Stimulated activated CD4-positive, alpha-beta T cell treated with anti-CD3 and anti-CD28 coated beads, Interleukin-1b, Interleukin-23, amount 100 ng/mL, for 48 hours (primary cell): ENCODE measurements at regions not wholly inside any gene's neighbourhood (a gene's known extent, or its start where the extent isn't known, plus 50 kb on each side); places are given as distances from the start of the nearest gene placed in this dataset.

ENCODE experiments used
- DNase-seq: peaks from one replicate; pipeline ENCODE4 v3.0.0-alpha.2; 2020

DNA sequence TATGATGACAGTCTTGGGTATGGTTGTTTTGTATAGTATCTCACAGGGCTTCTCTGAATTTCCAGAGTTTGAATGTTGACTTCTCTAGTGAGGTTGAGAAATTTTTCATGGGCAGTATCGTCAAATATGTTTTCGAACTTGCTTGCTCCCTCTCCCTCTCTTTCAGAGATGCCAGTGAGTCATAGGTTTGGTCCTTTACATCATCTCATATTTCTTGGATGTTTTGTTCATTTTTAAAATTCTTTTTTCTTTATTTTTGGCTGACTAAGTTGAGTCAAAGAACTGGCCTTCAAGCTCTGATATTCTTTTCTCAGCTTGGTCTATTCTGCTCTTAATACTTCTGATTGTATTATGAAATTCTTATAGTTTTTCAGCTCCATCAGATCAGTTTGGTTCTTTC, 282.3 kb upstream of the NECTIN3 start:
- no peak for DNase-seq

DNA sequence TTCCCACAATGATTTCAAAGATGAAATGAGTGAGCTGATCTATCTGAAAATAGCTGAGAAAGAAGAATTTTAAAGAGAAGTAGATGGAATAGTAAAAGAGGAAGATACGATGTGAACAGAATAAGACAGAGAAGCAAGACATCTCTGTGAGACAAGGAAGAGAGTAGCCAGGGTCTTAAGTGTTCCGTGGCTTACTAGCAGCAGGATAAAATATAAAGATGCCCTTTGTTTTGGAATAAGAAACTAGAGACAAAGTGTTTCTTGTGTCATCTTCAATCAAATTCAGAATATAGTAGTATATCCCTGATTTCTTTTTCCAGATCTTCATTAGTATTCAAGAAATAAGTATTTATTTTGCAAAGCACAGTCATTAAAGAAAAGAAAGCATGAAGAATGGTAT, 281.0 kb upstream of the NECTIN3 start:
- DNase-seq = no peak

DNA sequence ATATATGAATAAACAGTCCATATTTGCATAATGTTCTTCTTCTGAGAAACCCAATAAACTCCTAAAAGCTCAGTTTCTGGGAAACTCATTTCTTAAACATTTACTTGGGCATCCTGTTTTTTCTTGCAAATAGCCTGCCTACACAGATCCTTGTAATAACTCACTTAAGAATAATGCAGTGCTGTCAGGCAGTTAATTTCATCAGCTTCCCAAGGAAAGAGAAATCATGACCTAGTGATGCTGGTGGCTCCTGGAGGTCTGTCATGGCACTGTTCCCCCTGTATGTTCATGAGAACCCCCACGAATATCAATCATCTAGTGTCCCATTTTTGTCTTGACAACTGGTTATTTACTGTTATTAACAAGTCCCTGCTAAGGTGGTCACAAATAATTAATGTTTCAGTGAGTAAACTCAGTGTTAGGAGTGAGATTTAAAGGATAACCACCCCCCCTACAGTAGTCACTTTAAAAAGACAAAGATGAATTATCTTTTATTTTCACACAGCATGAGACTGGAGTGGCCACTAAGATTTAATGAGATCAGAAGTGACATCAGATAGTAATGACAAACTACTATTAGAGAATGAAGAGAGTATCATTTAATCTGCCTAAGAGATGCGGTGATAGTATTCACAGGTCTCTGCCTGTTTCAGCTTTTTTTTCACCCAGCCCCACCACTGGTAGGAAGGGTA, 279.5 kb upstream of the NECTIN3 start:
- no peak for DNase-seq

DNA sequence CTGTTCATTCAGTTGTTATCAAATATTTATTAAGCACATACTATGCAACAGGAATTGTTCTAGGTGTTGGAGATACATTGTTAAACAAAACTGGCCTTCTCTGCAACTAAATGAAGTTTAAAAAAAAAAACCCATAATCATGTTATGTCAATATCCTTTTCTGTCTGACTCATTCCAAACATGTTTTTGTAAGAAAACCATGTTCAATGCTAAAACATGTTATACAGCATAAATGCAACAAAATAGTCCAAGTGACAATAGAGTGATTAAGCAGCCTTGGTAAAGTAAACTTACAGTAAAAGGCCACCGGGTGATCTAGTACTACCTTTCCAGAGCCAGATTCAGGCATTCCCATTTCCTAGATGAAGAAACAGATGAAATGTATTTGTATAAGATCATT, 278.0 kb upstream of the NECTIN3 start:
- DNase-seq = no peak

DNA sequence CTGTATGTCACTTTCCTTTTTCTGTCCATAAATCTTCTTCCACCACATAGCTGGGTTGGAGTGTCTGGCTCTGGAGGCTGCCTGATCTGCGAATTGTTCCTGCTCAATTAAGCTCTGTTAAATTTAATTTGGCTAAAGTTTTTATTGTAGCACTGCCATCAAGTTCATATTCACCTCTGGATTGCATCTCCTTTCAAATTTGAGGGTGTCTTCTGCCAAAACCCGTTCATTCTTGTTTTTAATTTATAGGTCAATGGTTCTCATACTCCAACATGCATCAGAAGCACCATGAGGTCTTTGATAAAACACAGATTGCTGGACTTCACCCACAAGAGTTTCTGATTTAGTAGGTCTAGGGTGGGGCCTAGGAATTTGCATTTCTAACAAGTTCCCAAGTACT, 276.5 kb upstream of the NECTIN3 start:
- no peak for DNase-seq

DNA sequence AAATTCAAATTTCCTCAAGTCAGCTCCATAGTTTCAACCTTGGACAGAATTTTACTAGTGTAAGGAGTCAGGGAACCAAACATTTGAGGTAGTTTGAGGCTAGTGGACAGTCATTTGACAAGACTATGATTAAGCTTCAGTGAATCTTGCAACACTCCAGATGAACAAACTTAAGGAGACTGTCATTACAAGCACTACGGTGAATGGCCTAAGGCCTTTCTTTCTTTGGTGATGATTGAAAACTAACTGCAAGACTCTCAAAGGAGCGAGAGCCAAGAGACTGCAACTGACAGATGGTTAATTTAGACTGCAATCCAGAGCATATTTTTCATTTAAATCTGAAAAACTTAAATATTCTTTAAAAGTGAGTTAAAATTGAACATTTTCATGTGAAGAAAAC, 272.3 kb upstream of the NECTIN3 start:
- DNase-seq = no peak

DNA sequence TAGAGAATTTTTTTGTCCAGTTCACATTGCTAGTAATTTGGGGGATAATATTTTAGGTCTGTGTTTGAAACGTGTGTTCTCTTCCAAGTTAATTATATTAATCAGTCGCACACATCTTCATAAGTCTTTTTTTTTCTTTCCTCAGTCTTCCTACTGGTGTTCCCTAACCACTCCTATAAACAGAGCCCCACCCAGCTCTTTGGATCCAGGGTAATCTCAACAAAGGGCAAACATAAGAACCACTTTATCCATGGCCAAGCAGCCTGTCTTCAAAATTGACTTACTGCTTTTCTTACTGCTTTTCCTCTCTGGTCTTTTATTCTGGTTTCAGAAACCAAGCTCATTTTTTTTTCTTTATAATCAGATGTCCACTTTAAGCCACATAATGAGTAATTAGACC, 266.8 kb upstream of the NECTIN3 start:
- no peak for DNase-seq

DNA sequence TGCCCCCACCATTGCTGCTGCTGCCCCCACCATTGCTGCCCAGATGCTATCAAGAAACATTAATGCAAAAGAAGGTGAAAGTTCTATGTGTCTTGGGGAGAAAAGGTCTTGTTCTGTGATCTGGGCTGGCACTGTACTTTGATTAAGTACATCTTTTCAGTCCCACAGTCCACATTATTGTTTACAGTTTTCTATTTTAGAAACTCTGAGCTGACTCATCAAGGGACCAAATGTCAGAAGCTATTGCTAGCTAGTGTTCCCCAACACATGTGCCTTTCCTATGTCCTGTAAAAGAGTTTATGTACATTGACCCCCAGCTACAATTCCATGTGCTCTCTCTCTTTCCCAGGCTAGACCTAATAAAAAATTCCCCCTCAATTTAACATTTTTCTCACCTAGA, 264.7 kb upstream of the NECTIN3 start:
- DNase-seq = no peak

DNA sequence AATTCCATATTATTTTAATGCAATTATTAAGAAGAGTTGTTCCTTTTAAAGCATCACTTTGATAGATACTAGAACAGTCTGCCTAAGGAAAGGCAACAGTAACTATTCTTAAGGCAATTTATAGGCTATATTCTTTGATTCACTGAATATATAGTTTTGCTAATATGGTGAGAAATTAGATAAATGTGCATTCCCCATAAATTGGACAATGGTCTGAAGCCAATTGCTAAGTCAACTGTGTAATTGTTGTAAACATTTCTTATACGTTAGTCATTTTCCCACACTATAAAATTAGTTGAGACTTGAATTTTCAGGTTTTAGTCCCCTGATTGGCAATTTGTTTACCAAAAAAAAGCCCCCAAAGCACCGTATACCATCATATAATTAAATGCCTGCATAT, 263.0 kb upstream of the NECTIN3 start:
- no peak for DNase-seq

DNA sequence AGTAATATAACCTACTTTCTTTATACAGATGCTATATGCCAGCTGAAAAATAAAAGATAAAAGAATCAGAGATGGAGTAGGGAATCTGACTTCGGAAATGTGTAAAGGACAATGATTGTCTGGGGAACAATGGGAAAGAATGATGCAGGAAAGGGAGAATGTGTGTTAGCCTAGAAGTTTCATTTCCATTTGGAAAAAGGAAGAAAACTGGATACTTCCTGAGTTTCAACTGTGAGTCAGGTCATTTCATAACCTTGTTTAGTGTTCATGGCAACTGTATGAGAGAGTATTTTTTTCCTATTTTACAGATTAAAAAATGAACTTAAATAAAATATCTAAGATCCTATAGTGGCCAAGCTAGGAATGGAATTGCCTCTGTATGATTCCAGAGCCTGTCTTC, 261.3 kb upstream of the NECTIN3 start:
- DNase-seq = no peak

DNA sequence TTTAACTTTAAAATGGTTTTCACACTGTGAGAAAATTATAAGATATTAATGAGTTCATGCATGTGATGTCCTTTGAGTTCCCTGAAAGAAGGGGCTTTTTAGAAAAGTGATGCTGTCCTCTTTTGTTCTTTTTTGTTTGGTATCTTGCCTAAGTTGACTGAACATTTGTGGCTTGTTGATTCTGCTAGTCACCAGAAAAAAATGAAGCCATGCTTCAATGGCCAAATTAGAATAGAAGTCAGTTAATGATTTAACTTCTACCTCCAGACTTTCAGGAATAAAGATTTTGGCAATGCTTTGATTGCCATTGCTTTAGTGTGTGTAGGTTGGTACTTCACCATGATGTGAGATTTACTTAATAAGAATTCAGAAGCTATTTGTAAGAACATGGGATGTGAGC, 260.6 kb upstream of the NECTIN3 start:
- no peak for DNase-seq

DNA sequence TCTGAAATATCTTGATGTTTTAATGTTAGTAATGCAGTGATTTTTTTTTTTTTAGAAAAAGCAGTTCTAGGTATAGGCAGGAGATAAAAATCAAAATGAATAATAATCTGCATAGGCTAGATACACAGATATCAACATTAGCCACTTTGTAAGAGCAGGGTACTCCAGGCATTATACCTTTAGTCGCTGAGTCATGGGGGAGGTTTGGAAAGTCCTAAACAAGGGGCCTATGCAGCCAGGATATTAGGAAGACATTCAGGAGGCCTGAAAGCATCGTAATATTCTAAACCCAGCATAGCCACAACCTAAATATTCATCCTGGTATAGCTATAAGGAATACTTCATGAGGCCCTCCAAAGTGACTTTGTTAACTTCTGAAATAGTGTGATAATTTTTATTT, 258.1 kb upstream of the NECTIN3 start:
- DNase-seq = no peak

DNA sequence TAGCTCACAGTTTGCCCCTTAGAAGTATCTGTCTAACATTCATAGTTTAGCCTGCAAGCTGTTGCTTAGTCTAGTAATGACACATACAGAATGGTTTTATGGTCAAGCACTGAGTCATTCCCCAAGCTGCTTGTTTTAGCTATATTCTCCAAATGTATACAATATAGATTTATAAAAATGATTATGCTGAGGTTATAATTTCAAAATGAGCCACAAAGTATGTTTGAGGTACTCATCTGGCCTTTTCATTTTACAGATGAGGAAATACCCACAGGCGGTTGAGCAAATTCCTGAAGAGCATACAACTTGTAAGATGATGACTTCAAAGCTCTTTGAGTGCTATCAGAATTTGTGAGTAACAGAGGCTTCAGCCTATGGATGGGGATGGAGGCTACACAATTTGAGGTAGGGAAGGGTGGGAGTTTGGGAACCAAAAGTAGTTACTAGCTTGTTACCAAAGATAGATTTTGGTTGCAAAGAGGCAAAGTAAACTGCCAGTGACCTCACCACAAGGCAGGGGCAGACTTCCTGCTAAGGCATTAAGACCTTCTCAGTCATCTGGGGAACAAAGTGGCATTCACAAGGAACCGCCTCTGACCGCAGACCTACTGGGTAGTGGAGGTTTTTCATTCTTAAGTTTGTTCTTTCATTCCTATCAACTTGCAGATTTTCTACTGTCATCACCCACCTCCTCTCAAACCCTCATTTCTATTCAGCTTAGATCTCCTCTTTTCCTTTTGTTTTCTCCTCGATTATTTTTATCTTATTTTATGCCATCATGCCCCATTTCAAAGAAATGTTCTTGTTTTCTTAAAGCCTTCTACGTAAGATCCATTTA, 257.2 kb upstream of the NECTIN3 start:
- peak; percentile 28 for DNase-seq

DNA sequence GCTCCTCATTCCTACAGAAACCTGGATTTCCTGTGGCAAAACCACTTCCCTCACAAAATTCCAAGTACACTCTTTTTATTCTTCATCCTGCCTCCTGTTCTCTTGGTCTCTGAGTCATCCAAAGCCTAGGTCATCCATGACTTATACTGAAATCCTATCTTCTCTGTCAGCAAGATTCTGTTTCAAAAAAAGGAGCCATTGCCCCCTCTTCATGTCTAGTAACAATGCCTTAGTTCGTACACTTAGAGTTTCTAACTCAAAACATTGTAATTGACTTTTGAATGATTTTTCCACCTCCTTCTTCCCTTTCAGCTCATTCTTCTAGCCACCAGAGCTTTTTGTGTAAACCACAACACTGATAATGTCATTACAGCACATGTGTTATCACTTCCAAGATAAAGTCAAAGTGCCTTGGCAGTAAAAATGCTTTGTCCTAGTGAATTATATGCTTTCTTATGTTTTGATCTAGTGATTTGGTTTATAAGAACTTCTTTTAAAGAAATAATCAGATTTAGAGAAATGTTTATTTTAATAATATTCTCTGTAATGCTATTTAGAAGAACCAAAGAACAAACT, 256.5 kb upstream of the NECTIN3 start:
- no peak for DNase-seq

DNA sequence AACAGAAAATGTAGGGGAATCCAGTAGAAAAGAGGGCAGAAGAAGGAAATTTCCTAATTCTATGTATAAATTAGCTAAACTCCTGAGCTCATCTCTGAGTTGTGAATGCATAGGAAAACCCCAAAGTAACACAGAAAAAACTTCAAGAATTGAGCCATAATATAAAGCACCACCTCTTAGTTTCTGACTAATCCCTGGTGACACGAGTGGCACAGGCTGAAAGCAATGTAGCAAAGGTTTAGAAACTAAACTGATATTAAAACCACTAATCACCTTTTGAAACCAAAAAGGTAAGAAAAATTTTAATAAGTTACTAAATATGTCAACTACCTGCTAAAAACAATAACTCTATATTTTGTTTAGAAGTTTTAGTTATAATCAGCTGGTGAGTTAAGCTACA, 255.6 kb upstream of the NECTIN3 start:
- no peak for DNase-seq

DNA sequence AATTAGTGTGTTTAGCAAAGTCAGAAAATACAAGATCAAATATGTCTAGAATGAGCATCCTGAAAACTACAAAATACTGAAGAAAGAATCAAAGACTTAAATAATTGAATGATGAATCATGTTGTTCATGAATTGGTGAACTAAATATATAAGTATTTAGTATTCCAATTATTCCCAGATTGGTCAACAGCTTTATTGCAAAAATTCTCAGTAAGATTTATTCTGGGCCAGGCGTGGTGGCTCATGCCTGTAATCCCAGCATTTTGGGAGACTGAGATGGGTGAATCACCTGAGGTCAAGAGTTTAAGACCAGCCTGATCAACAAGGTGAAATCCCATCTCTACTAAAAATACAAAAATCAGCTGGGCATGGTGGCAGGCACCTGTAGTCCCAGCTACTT, 250.0 kb upstream of the NECTIN3 start:
- no peak for DNase-seq

DNA sequence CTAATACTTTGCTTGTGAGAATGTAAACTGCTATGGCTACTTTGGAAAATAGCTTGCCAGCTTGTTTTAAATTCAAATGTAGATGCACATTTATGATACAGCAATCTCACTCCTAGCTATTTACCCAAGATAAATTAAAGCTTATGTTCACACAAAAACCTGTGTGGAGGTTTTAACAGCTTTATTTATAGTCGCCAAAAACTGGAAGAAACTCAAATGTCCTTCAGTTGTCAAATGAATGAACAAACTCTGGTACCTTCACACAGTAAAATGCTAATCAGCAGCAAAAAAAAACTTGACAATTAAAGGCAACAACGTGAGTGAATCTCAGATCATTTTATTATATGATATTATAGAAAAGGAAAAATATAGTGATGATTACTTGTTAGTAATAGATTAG, 248.6 kb upstream of the NECTIN3 start:
- DNase-seq = no peak

DNA sequence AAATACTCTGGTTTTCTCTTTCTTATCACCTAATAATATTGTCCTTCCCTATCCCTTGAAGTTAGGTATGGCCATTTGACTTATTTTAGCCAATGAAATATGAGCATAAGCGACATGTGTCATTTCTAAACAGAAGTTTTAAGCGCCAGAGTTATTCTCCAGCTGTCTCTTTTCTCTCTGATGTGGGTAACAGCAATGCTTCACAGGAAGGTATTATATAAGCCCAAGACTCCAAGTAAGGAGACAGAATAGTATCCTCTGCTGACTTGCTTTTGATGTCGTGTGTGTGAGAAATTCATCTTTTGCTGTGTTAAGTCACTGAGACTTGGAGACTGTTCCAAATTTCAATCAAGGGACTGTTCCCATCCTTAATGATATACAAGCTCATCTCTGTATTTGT, 224.6 kb upstream of the NECTIN3 start:
- DNase-seq = no peak

DNA sequence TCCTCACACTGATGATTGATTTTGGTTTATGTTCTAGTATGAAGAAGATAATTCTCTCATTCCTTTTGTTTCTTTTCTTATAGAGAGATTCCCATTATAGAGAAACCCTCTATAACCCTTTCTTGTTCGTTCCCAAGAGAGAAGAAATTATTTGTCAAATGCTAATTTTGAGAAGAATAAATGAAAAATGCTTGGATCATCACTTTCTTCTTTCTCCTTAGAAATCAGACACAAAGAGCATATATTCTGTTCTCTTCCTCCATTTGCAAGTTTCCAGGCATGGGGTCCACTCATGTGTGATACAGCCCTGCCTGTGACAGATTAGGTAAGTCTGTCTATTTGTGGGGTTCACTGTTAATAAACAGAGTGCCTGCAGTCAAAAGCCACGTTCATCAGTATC, 222.6 kb upstream of the NECTIN3 start:
- DNase-seq = no peak

DNA sequence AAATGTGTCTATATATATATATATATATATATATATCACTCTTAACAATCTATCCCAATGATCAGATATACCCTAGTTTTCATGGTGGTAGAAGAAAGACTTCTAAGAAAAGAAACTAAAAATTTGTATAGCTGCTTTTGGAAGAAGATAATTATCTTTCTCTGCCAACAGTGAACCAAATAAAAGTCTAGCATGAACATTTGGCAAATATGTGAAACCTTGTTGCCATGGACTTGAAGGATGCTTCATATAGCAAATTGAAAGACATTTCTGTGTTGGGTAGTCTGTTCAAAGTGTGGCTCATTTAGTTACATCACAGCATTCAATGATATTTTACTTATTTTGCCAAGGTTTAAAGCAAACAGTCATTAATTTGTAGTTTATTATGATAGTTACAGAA, 219.9 kb upstream of the NECTIN3 start:
- DNase-seq = no peak

DNA sequence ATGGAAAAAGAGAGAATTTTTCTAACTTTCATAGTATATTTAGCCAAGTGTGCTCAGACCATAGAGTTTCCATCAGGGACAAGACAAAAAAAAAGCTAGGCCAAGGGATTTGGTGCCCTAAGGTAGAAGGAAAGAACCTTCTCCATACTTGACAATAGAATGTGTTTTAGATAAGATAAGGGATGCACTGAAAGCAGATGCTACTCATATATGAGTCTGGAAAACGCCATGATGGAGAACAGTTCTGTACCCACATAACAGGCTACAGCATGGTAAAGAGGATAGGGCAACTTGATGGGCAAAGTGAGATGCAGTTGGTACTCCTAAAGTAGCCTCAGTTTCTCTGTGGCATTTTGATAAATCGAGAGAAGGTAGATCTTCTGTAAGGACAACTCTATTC, 216.4 kb upstream of the NECTIN3 start:
- no peak for DNase-seq

DNA sequence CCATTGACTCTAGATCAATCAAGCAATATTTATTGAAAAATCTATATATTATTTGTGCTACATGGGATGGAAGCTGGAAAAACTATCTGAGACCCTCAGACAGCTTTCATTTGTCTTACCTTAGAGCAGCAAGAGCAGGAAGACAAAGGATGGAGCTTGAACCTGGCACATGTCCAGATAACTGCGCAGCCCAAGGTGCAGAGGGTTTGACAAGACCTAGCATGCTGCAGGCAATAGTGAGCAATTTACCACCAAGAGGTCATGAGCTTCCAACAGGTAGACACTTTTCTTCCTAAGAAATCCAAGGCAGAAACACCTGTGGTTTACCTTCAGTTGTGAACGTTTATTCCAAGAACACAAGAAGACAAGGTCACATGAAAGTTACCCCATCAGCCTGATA, 214.7 kb upstream of the NECTIN3 start:
- DNase-seq = no peak

DNA sequence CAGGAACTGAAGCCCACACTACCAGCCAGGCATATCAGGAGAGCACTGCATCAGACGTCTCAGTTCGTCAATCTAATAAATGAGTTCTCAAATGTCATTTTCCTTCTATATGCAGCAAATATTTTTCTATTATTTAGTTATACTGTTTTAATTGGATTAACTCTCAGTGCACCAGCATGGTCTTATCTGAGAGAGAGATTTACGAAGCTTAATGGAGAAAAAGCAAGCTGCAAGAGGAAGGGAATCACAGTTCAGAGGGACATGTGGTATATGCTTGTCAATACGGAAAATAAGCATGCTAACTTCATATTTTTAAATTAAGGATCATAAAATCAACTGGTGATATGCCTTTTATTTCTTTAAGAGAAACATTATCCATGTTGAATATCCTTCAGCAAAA, 213.1 kb upstream of the NECTIN3 start:
- DNase-seq = no peak

DNA sequence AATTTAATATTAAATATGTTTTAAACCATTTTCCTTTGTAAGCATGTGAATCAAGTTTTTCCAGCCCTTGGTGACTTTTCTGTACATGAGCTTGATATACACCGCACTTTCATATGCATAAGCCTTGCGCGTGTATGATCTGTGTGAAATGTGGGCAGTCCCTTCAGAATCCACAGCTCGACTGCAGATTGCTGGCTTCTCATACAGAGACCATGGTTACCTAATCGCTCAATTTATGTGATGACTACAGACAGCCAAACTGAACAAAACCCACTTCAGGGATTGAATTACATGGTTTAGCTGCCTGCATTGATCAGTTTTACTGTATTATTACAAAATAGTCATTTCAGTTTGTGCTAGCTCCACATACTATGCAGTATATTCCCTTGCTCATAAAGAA, 212.3 kb upstream of the NECTIN3 start:
- no peak for DNase-seq

DNA sequence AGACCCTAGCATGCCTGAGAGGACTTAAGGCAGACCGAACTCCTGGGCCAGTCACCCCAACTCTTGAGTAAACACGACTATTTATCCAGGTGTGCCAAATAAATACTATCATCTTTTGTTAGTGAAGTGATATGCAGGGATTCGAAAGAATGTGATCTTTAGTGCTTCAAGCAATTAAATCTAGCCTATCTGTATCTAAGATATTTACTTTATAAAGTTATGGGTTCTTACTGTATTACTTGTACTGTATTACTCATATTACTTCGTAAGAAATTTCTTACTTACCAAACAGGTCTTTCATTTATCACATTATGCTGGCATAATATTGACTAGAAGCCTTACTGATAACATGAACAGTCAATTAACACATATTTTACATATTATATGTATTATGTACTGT, 211.6 kb upstream of the NECTIN3 start:
- no peak for DNase-seq
